ENCODE measurements at regions not wholly inside any gene's neighbourhood (a gene's known extent, or its start where the extent isn't known, plus 50 kb on each side); places are given as distances from the start of the nearest gene placed in this dataset.

GRCh38 chr5:148937830-148938521, 111.6 kb downstream of the ADRB2 start:
- intact Hi-C loops (cut with DNase I): no loop called here
- DNase-seq: no peak

GRCh38 chr5:148938522-148938882, 112.1 kb downstream of the ADRB2 start:
- DNase-seq: no peak
- intact Hi-C loops (cut with DNase I): no loop called here

- intact Hi-C loops (cut with DNase I): no loop called here
- no peak for DNase-seq
Measured at GRCh38 chr5:148939676-148940075, 113.3 kb downstream of the ADRB2 start.

GRCh38 chr5:148941810-148942209, 115.4 kb downstream of the ADRB2 start:
- DNase-seq: no peak
- intact Hi-C loops (cut with DNase I): no loop called here

- intact Hi-C loops (cut with DNase I): no loop called here
- DNase-seq: peak in 21 of 42 donors; percentile 8 to 76 (median 39)
Measured at GRCh38 chr5:148949841-148950470, 112.9 kb downstream of the SH3TC2 start.

- intact Hi-C loops (cut with DNase I): no loop called here
- no peak for DNase-seq
Measured at GRCh38 chr5:148950471-148950863, 112.4 kb downstream of the SH3TC2 start.

- intact Hi-C loops (cut with DNase I): no loop called here
Measured at GRCh38 chr5:148950892-148951291, 112.0 kb downstream of the SH3TC2 start.

GRCh38 chr5:148951612-148952011, 111.2 kb downstream of the SH3TC2 start:
- DNase-seq: no peak
- intact Hi-C loops (cut with DNase I): no loop called here

More at GRCh38 chr5:148950892-148951291, 112.0 kb downstream of the SH3TC2 start:
- no peak for DNase-seq

GRCh38 chr5:148952097-148952867, 110.6 kb downstream of the SH3TC2 start:
- intact Hi-C loops (cut with DNase I): no loop called here
- peak in 1 of 42 donors; percentile 13 for DNase-seq

- DNase-seq: no peak
- intact Hi-C loops (cut with DNase I): no loop called here
Measured at GRCh38 chr5:148953711-148954110, 109.2 kb downstream of the SH3TC2 start.
